GM21737 (cell line): ENCODE measurements at regions not wholly inside any gene's neighbourhood (a gene's known extent, or its start where the extent isn't known, plus 50 kb on each side); places are given as distances from the start of the nearest gene placed in this dataset.
"Not testable (repeated sequence)": the region's sequence is repeated elsewhere in the genome, so short reads cannot be mapped to it uniquely, and the experiment has no call there.

Experiments used
- ATAC-seq: cut with Tn5 transposase; IDR thresholded peaks from one replicate; pipeline ENCODE4 v1.9.1; 2021; ENCODE audit warnings: mild to moderate bottlenecking, moderate library complexity; ENCODE audit not compliant: unreplicated experiment

- ATAC-seq = no peak
These were observed 131.9 kb upstream of the NFIA start for GRCh38 chr1:60950224-60951063.

GRCh38 chr1:60949826-60950197 lies 132.5 kb upstream of the NFIA start:
- ATAC-seq = no peak

- ATAC-seq = no peak
These were observed 133.1 kb upstream of the NFIA start for GRCh38 chr1:60949154-60949825.

- no peak for ATAC-seq
These were observed 133.9 kb upstream of the NFIA start for GRCh38 chr1:60948486-60948885.

- ATAC-seq = no peak
These were observed 135.0 kb upstream of the NFIA start for GRCh38 chr1:60947367-60947766.

- no peak for ATAC-seq
These were observed 139.3 kb upstream of the NFIA start for GRCh38 chr1:60942896-60943638.

GRCh38 chr1:60942291-60942690 lies 140.1 kb upstream of the NFIA start:
- no peak for ATAC-seq

- ATAC-seq = not testable (repeated sequence)
These were observed 141.7 kb upstream of the NFIA start for GRCh38 chr1:60940685-60941084.

GRCh38 chr1:60937720-60938119 lies 144.6 kb upstream of the NFIA start:
- ATAC-seq = no peak

- no peak for ATAC-seq
These were observed 145.6 kb upstream of the NFIA start for GRCh38 chr1:60936591-60937342.

- no peak for ATAC-seq
These were observed 146.2 kb upstream of the NFIA start for GRCh38 chr1:60936163-60936562.

GRCh38 chr1:60935599-60936110 lies 146.7 kb upstream of the NFIA start:
- ATAC-seq = no peak

GRCh38 chr1:60930130-60930529 lies 152.2 kb upstream of the NFIA start:
- ATAC-seq = no peak

- ATAC-seq = no peak
These were observed 157.2 kb upstream of the NFIA start for GRCh38 chr1:60924964-60925798.

GRCh38 chr1:60924165-60924564 lies 158.2 kb upstream of the NFIA start:
- no peak for ATAC-seq

GRCh38 chr1:60923389-60924087 lies 158.8 kb upstream of the NFIA start:
- ATAC-seq = no peak

GRCh38 chr1:60922304-60922703 lies 160.1 kb upstream of the NFIA start:
- ATAC-seq = no peak

- no peak for ATAC-seq
These were observed 161.2 kb upstream of the NFIA start for GRCh38 chr1:60921175-60921574.

GRCh38 chr1:60920561-60920960 lies 161.8 kb upstream of the NFIA start:
- ATAC-seq = no peak
